ENCODE measurements at regions not wholly inside any gene's neighbourhood (a gene's known extent, or its start where the extent isn't known, plus 50 kb on each side); places are given as distances from the start of the nearest gene placed in this dataset.

DNA sequence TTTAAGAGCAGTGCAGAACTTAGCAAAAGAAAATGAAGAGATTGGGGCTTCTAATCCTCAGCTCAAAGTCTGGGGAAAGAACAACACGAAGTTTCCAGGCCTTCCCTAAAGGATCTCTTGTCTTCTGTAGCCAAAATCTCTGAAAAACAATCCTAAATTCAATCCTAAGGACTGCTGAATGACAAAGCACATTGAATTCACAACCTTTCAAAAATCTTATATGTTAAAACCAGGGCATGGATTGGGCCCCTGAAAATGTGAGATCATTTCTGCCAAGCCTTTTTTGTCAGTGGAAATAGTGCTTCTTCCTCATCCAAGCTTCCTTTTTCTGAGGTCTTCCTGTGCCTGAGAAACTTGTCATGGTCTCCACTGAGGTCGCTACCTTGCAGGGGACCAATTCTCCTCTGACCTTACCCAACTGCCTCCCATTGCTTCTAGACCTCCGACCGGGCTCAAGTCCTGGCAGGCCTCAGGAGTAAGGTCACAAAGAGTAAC lies 126.2 kb upstream of the ARID1B start:
- DNase-seq (ENCODE audit: low read depth, low spot score): no peak

DNA sequence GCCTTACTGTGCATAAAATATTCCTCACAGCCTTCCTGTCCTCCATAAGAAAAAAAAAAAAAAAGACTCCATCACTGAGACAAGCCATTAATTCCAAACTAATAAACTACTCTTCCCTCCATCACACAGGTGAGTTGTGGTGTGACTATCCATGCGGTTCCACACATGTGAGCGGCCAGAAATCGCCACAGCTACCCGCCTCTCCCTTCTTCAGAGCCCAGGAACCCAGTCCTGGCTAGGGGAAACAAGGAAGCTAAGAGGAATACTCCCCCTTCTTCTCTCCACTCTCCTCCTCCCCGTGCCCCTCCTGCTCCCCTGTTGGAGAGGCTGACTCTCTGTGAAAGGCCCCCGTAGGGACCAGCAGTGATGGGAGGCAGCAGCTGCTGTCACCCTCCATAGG lies 128.6 kb upstream of the ARID1B start:
- no peak for DNase-seq (ENCODE audit: low read depth, low spot score)

DNA sequence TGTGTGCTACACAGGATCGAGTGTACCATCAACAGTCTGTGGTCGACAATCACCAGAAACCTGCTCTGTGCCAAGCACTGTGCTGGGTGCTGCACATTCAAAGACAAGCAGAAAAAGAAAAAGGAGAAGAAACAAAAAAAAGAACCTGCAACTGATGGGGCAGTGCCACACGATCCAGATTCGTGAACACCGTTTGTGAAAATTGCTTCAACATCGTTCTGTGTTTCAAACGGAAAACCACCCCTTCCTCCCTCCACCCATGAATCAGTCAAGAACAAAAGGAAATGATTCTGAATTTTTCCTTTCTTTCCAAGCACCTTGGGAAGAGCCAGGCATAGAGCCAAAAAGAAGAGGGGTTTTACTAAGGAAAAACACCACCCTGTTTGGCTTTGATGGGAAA lies 129.2 kb upstream of the ARID1B start:
- no peak for DNase-seq (ENCODE audit: low read depth, low spot score)

DNA sequence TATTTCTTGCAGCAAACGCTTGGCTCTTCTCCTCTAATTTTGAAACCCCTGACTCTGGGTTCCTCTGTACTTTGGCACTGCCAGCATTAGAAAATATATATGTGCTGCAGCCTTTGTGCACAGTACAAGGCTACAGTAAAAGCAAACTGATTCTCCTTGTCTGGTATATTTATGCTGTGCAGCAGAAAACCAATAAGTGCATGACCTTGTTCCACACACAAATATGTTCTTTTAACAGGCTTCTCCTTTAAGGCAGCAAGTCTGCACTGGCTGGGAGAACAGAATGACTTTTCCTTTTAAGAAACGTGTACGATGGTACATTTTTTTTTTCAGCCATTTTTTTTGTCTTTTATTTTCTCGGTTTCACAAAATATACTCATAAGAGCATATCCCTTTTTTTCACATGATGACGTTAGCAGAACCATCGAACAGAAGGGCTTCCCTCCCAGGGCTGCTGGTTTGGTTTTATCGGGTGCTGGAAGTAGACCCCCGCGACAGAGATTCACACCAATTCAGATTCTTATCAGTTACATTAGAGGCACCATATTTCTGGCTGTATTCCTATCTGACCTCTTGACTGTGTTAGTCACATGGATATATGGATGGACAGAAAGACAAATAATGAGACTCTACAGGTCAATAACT lies 129.9 kb upstream of the ARID1B start:
- DNase-seq (ENCODE audit: low read depth, low spot score): no peak

DNA sequence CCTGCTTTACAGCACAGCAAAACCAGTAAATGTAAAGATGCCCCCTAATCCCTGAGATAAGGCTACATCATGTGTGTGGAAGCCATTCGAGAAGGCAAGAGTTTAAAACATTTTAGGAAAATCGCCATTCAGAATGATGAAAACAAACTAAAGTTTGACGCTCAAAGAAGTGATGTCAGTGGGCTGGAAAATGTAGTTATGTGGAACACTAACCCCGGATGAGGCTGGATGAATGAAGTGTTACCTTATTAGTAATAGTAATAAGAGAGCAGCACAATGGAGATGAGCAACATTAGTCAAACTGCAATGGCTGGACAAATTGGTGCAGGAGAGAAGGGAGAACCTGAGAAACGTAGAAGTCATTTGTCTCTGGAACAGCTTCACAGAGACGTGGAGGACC lies 130.7 kb upstream of the ARID1B start:
- no peak for DNase-seq (ENCODE audit: low read depth, low spot score)

DNA sequence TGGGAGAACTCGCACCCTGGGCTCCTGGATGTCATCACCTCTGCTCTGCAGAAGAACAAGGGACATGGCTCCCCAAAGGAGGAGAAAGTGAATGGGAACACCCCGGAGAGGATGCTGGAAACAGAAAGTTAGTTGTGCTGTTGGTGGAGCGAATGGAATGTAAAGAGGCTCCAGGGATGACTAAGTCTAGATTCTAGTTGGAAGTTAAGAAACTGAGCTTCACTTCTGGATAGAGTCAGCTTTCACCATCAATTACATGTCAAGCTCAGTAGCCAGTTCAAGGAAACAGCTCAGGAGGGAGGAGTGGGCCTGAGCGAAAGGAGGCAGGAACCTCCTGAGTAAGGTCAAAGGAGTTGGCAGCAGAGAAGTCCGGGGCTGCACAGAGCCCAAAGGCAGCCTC lies 132.1 kb upstream of the ARID1B start:
- no peak for DNase-seq (ENCODE audit: low read depth, low spot score)

DNA sequence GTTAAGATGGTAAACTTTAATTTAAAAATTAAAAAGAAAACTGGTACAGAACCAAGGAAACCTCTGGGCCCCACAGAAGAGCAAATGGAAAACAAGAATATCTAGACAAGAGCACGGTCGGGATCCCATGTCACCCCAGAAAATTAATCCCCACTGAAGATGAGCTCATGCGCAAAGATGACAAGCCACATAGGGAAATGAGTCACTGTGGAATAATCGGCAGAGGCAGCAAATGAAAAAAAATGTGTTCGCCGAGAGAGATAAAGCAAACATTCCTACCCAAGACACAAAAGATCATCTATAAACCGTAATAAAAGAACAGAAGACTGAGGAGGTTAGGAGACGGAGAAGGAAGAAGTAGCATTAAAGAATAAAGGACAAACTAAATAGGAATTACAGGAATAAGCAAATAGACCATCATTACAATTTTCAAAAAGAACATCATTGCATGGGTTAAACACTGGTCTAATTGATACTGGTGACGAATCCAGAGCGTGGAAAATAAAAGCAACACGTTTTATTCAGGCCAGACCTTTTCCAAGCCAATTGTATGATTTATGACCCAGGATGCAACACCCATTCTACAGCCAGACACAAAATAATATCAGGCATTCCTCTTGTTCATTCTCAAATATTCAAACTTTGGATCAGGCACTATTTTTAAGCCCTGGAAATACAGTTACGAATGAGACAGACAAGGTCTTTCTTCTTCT lies 138.0 kb upstream of the ARID1B start:
- DNase-seq (ENCODE audit: low read depth, low spot score): no peak

DNA sequence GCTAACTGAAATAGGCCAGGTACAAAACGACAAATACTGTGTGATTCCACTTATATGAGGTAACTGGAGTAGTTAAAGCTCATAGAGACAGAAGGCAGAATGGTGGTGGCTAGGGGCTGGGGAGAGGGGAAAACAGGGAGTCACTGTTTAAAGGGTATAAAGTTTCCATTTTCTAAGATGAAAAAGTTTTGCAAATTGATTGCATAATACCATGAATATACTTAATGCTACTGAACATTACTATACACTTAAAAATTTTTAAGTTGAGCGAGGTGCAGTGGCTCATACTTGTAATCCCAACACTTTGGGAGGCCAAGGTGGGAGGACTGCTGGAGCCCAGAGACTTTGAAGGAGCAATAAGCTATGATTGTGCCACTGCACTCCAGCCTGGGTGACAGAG lies 138.6 kb upstream of the ARID1B start:
- no peak for DNase-seq (ENCODE audit: low read depth, low spot score)

DNA sequence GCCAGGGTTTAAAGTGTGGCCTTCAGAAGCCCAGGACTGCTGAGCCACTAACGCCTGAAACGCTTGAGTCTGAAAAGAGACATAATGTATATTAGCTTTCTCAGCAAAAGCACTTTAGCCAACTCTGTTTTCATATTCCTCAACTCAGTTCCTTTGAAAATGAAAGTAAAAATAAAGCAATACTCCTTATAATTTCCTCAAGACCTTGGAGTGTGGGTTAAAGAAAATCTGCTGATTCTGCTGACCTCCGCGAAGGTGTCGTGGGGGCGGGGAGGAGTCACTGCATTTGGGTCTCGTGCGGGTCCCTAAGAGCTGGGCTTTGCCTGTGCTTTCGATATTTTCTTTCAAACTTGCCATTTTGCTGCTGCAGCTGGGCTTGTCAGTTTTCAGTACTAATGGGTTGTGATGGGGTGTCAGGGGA lies 142.2 kb upstream of the ARID1B start:
- no peak for DNase-seq (ENCODE audit: low read depth, low spot score)

DNA sequence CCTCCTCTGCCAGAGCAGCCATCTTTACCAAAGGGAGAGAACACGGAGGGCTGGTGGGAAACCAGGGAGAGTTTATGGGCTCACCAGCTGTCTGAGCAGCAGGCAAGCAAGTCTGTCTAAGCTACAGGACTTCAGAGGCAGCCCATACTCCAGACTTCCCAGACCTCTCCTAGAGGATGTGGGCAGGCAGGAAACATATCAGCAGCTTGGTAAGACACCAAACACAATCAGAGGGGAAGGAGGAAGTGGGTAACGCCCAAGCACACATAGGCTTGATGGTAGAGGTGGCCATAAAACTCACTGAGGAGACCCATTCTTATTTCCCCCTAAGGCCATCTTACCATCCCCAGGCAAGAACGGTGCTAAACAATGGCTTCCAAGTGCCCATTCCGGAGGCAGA lies 143.1 kb upstream of the ARID1B start:
- DNase-seq (ENCODE audit: low read depth, low spot score): no peak

DNA sequence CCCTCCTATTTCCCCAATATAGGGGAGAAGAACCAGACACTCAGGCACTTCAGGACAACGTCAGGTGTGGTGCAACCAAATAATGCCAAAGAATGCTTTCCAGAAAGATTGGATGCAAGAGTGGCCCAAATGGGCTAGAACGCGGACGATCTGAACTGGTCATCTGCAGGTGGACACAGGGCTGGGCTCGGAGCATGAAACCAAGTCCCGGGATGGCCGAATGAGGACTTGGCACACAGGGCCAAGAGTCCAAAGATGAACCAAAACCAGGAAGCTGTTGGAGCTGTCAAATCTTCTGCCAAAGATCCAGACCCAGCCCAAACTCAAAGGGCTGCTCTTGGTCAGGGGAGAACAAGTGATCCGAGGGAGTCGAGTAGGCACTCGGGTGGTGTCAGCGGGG lies 143.9 kb upstream of the ARID1B start:
- DNase-seq (ENCODE audit: low read depth, low spot score): no peak

DNA sequence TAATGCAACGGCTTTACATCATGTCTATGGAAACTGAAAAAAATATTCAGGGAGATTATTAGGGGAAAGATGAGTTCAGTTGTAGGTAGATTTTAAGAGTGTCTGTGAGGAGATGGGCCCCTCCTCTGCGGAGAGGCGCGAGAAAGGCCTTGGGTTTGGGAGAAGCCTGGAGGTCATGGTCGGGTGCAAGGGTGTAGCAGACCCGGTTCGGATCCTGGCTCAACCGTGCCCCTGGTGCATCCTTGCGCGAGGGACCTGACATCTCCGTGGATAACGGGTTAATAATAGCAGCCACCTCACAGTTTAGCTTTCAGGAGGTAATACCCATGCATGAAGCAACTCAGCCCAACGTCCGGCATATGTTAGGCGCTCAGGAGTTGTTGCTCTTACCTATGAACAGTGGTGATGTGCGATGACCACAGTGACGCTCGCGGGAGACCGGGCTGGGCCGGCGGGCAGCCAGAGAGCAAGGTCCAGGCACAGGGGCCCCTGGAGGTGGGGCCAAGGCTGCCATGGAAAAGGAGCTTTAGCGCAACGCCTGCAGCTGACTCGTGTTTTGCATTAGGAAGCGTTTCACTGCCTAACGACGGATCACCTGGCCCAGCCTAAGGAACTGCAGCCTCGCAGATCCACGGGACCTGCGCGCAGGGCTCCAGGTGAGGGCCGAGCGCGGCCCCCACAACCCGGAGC lies 146.4 kb upstream of the ARID1B start:
- DNase-seq (ENCODE audit: low read depth, low spot score): no peak

DNA sequence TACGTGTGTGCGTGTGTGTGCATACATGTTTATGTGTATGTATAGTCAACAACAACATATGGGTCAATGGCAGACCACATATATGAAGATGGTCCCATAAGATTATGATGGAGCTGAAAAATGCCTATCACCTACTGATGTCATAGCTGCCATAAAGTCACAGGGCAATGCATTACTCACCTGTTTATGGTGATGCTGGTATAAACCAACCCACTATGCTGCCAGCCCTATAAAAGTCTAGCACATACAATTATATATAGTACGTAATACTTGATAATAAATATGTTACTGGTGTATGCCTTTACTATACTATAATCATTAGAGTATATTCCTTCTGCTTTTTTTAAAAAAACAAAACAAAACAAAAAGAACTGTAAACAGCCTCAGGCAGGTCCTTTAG lies 148.4 kb upstream of the ARID1B start:
- no peak for DNase-seq (ENCODE audit: low read depth, low spot score)

DNA sequence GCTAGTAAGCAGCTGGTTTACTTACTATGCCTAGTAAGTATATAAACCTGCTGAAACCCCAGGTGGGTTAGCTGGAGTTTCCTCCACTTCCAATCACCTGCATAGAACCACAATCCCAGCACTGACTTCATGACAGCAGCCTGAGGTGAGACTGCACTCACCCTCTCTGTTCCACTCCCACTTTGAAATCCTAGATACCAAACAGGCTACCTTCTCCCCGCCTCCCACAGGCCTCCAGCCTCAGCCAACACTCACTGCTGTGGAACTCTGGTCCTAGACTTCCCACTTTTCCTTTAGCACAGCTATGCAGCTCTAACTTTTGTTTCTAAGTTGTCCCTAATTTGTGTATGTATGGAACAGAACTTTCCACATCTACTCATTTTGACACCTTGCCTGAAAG lies 149.7 kb upstream of the ARID1B start:
- no peak for DNase-seq (ENCODE audit: low read depth, low spot score)

DNA sequence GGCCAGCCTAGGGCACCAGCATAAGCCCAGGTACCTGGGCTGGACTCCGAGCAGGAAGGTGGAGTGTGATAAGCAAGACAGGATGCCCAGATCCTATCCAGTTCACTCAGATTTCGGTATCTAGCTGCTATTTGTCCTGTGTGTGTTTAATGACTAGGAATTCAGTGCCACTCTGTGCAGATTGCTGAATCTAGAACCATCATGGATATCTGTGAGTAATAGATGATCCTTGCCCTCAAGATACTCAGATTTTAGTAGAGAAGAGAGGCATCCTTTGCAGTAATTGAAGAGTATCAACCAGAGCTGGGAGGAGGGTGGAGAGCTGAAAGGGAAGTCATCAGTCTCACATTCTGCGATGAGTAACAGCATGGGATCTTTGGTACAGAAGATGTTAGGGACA lies 155.0 kb upstream of the ARID1B start:
- DNase-seq (ENCODE audit: low read depth, low spot score): no peak

DNA sequence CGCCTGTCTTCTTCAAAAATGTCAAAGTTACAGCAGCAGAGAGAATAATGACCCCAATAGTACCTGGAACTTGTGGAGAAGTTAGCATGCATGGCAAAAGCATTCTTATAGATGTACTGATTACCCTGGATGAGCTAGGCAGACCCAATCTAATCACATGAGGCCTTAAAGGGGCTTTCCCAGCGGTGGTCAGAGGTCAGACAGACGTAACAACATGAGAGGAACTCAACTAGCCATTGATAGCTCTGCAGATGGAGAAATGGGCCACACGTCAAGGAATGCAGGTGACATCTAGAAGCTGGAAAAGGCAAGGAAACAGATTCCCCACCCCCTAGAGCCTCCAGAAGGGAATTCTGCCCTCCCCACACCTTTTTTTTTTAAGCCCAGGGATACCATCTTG lies 156.8 kb upstream of the ARID1B start:
- no peak for DNase-seq (ENCODE audit: low read depth, low spot score)

DNA sequence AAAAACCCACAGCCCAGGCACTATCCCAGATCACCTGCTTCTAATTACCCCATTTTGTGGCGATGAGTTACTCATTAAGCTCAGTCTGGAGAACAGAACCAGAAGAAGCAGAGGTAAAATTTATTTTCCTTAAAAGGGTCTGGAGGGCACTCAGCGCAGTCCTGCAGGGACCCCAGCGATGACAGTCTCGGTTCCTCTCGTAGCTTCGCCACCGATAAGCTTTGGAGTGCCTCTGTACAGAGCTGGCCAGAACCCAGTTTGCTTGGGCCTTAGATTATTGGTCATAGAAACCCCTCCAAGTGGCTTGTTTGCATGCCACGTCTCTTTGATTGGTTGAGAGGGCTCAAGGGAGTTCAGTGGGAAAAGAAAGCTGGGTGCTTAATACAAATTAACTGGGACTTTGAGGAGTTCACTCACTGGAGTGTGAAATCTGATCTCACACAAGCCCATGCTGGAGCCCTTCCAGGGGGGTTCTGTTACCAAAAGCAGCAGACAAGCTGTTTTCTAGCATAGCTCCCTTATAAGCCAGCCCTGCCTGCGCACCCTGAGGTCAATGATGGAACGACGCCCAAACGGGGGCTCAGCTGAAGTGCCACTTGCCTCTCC lies 158.5 kb upstream of the ARID1B start:
- no peak for DNase-seq (ENCODE audit: low read depth, low spot score)

DNA sequence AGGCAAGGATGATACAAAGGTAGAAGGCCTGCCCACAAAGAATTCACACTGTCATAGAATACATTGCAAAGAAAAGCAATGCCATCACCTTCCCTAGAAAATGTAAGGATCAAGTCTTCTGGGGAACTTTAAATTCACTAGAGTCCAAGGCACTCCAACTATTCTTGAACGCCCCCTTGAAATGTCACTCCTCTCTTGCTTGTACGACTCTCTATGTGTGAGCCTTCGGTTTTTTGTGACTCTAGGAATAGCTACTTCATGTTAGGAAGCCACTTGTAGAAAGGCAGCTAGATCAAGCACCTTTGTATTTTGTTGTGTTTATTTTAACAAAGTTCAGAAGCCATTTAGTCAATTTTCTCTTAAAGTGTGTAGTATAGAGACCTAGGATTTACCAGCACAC lies 159.2 kb upstream of the ARID1B start:
- DNase-seq (ENCODE audit: low read depth, low spot score): no peak

DNA sequence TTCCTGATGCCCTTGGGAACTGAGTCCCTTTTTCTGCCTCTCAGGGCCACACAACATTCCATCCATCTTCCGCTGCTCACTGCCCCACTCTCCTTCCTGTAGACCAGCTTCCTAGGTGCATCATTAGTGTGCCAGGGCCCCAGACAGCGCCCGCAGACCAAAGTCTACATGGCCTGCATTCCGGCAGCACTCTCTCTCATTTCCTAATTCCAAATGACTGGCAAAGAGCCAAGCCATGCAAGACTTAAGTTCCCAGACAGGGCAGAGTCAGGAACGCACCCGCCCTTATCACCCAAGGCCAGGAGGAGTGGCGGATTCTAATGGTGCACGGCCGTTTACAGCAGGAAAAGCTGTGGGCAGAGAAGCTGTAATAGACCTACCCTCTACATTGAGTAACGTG lies 159.8 kb upstream of the ARID1B start:
- no peak for DNase-seq (ENCODE audit: low read depth, low spot score)

DNA sequence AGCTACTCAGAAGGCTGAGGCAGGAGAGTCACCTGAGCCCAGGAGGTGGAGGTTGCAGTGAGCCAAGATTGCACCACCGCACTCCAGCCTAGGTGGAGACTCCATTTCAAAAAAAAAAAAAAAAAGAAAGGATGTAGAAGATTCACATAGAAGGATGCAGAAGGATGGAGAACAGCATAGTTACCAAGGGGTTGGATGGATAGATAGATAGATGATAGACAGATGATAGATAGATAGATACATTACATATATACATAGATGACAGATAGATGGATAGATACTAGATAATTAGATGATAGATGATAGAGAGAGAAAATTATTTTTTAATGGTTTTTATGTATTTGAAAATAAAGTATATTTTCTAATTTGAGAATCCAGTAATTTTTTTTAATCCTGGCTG lies 160.7 kb upstream of the ARID1B start:
- no peak for DNase-seq (ENCODE audit: low read depth, low spot score)

DNA sequence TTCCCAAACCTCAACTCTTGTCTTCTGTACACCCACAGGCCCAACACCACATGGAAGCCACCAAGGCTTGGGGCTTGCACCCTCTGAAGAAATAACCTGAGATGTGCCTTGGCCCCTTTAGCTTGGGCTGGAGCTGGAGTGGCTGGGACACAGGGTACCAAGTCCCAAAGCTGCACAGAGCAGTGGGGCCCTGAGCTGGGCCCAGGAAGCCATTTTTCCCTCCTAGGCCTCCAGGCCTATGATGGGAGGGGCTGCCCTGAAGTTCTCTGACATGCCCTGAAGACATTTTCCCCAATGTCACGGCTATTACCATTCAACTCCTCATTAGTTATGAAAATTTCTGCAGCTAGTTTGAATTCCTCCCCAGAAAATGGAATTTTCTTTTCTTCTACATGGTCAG lies 163.2 kb upstream of the ARID1B start:
- DNase-seq (ENCODE audit: low read depth, low spot score): no peak

DNA sequence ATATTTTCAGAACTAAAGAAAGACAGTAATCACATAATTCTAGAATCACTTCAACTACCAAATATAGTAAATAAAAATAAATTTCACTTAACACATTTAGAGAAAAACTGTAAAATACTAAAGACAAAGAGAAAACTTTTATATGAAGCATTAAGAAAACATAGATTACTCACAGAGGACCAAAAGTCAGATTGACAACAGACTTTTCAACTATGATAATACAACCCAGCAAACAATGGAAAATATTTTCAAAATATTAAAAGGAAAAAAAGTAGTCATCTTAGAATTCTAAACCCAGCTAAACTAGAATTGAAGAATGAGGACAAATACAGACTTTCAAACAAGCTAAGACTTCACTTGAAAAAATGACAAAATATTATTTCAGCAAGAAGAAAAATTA lies 164.8 kb upstream of the ARID1B start:
- DNase-seq (ENCODE audit: low read depth, low spot score): no peak

DNA sequence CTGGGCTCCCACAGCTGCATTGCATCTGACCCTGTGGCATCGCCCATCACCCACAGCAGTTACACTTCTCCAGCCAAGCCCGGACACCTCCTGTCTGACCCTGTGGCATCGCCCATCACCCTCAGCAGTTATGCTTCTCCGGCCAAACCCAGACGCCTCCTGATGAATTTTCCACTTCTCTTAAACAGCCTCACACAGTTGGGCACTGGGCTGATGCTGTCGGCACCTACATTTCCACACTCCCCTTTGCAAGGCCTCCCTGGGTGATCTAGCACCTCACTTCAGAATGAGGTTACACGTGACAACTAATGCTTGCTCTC lies 175.2 kb upstream of the ARID1B start:
- no peak for DNase-seq (ENCODE audit: low read depth, low spot score)

All from pulmonary artery endothelial cell (primary cell).